Renal cortical epithelial cell (primary cell): ENCODE measurements at regions not wholly inside any gene's neighbourhood (a gene's known extent, or its start where the extent isn't known, plus 50 kb on each side); places are given as distances from the start of the nearest gene placed in this dataset.

Source experiments
- DNase-seq: peaks from one replicate; pipeline ENCODE4 v3.0.0-alpha.2; 2011; ENCODE audit warnings: low read depth

DNA sequence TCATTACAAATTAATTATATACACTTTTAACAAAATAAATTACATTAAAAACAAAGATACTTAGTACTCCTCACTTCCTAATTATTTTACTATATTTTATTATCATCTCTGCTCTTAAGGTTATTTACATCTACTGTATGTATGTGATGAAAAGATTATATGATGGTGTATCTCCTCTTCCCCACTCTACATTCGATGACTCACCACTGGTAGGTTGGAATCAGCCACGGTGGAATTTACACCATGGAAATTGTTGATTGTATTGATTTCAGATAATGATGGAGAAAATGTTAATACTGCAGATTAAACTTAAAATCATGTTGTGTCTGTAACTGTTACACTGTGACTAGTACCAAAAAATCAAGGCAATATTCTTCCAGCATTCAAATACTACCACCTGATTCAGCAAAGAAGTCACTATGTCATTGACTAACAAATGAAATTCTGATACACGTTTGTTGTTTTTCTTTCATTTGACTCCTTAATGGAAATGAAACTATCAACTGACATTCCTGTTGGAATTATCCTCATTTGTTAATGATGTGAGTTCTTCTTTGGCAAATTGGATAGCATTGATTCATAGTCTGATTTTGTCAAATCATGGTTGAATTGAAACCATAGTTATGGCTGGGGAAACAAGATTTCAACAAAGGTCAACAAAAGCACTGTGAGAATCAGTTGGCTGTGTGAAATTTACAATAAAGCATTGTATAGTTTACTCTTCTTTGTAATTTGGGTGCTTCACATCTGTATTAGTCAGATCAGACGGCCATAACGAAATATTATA is 69.0 kb upstream of the NLK start:
- no peak for DNase-seq

DNA sequence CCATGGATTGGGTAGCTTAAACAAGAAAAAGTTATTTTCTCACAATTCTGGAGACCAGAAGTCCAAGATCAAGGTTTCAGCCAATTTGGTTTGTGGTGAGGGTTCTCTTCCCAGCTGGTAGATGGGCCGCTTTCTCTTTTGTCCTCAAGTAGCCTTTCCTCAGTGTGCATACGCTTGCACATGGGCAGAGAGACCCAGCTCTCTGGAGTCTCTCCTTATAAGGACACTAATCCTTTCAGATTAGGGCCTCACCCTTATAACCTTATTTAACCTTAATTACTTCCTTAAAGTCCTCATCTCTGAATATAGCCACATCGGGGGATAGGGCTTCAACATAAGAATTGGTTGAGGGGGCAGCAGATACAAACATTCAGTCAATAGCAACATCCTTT is 68.4 kb upstream of the NLK start:
- no peak for DNase-seq

DNA sequence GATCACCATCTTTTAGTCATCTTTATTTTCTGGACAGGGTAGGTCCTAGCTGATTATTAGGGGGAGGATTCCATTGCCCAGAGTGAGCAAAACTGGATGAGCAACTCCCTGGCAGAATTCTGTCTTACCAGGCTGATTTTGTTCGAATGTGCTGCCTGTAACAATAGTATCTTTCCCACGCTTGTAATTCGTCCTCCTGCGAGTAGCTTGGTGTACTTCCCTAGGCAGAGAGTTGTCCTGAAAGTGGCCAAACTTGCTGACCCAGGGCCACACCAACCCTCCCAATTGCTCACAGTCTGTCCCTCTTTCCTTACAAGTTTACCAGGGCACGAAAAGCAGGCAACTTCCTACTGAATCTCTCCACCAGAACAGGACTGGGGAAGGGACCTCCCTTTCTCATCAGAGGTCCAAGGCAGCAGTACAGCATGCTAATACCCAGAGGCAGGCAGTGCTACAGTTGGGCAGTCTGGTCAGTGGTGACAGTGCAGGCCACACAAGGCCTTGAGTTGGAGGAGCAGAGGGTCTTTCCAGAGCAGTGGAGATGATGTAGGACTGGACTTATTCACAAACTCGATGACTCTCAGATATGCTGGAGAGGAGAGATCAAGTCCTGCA is 67.8 kb upstream of the NLK start:
- DNase-seq: no peak

DNA sequence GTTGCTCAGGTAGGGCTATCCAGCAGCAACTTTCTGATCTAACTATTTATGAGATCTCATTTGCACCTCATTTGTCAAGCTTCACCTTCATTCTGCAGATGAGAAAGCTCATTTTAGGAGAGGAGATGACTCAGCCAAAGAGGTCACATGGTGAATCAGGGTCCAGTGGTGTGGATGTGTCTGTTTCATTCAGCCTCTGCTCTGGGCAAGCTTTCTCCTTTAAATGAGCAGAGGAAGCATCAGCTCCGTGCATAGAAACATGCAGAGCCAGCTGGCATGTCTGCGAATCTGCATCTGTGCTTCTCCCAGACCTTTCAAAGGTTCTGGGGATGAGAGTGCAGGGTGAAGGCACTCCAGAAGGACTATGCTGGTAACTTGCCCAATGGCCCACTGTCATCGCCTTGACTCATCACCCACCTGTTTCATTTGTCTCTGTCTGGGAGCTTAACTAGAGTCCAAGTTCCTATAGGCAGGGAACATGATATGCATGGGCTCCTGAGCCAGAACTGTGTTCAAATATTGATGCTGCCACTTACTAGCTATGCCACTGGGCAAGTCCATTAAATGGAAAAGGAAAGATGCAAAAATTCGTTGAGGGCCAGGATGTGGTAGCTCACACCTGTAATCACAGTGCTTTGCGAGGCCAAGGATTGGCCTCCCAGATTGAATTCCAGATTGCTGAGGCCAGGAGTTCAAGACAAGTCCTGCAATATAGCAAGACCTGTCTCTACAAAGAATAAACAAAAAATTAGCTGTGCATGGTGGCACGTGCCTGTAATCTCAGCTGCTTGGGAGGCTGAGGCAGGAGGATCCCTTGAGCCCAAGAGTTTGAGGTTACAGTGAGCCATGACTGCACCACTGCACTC is 67.1 kb upstream of the NLK start:
- peak; percentile 35 for DNase-seq

DNA sequence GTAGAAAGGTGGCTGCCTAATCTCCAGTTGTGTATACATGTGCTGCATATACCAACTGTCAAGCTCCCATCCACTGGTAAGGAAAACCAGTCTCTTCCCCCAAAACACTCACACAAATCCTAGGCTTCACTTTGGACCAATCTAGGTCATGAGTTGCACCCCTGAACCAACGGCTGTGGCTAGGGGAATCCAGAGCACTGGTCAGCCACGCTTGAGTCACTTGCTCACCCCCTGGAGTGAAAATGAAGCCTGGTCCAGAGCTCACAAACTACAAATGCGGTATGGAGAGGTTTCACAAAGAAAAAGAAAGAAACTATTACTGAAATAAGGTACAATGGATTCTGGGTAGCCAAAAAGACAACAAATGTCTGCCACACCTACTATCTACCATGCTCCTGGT is 66.1 kb upstream of the NLK start:
- DNase-seq: peak; percentile 64

DNA sequence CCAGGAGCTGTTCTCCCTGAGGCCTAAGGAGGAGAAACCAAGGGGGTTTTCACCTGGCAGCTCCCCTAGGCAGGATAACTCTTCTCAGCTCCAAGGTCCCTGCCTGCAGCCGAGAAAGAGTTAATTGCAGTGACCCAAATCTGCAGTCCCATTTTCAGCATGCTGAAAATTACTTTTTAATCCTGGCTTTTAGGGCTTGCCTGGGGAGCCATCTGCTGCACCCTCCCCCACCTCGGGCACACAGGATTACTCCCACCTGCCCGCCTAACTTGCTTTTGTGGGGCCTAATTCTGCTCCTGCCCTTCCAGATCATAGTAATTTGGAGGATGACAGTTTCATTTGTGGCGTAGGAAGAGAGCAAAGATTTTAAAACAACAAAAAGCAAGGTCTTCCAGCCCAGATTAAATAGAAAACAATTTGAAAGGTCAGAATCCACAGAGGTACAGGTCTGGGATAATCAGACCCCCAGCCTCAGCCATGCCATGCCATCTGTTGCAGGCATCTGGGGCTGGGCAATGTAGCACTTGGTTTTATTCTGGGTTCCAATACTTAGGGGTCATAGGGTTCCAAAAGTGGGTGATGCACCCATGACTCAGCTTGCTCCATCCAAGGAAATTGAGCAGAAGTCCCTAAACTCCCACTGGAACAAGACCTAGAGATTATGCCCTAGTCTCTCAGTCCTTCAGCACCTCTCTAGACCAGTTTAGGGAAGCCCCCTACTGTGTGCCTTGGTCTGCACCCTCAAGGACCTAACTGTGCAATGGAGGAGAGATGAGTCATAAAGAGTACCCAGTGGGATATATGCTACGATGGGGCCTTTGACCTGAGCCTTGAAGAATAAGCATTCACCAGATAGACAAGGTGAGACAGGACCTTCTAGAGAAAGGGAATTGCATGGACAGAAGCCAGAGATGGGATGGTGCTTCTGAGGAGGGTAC is 64.5 kb upstream of the NLK start:
- DNase-seq: no peak

DNA sequence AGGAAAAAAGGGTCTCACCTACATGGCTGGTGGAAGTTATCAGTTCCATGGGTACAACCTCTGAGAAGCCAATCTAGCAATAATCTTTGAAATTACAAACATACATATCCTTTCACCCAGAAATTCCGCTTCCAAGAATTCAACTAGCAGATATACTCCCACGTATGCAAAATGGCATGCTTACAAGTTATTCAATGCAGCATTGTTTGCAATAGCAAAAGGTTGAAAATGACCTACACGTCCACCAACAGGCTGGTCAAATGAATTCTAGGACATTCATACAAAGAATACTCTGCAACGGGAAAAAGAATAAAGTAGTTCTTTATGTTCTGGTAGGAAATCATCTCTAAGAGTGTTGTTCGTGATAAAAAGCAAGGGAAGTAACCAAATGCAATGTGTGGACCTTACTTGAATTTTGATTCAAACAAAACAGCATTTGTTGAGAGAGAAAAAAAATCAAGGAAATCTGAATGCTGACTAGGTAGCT is 63.7 kb upstream of the NLK start:
- no peak for DNase-seq

DNA sequence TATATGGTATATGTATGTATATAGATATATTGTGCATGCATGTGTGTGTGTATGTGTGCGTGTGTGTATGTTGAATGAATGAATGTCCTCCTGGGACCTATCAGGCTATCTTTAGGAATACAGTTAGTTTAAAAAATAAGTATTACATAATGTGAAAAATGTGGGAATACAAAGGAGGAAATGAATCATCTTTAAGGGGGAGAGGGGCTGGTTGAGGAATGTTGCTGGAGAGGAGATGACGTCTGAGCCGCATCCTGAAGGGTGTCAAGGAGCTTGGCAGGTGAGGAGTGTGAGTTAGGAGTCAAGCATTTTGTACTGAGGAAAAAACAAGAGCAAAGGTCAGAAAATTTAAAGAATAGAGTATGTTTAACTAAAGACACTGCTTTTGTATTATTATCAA is 62.4 kb upstream of the NLK start:
- peak; percentile 81 for DNase-seq

DNA sequence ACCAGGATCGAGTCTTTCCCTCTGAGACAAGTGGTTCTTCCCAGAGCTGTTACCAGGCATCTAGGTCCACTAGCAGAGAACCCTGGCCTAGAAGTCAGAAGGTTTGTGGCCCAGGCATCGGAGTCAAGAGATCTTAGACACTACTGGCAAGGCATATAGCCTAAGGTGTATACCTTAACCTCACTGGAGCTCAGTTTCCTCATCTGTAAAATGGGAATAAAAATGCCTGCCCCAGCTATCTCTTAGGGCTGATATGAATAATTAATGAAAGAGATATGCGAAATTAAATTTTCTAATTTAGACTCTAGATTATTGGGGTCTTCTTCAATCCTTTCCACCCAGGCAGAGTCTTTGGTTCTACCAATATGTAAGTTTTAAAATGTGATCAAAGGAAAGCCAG is 60.5 kb upstream of the NLK start:
- no peak for DNase-seq

DNA sequence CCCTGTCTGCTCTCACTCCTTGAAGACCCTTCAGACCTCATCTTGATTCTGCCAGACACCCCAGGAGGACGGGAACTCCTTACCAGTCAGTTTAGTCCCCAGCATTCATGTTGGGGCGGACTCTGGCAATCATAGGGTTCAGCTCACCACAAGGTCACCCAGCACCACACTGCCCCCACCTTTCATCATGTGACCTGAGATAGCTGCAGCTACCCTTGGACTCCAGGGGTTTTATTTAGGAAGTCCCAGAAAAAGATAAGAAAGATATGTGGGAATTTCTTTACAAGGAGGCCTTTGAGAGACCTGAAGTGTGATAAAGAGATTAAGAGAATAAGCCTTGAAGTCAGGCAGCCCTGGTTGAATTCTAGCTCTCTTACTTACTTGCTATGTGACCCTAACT is 59.8 kb upstream of the NLK start:
- DNase-seq: no peak

DNA sequence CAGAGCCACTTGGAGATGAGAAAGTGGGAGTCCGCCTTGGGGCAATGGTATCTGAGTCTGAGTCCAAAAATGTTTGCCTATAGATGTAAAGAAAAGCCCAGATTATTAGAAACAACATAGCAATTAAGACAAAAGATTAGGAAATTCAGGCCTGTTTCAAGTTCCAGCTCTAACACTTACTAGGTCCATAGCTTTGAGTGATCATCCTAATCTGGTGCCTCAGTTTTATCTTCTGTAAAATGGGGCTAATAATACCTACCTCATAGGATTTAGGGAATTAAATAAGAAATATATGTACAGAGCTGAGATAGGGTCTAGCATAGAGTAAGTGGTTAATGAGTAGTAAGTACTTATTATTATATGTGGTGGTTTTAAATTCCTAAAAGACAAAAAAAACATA is 58.6 kb upstream of the NLK start:
- DNase-seq: no peak

DNA sequence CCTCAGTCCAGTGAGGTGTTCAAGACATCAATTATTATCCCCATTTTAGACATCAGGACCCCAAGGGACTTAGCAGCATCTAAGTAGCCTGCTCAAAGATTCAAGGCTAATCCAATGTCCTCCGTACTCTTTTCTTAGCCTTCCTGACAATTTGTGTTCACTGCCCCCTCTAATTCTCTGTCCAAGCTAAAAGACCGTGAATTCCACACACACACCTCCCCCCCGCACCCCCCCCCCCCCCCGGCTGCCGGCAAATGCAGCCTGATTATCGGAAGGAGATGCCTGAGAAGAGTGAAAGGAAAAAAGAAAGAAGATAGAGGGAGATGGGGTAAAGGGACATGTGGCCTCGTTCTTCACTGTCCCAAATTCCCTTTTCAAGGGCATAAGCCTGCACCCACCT is 58.1 kb upstream of the NLK start:
- no peak for DNase-seq

DNA sequence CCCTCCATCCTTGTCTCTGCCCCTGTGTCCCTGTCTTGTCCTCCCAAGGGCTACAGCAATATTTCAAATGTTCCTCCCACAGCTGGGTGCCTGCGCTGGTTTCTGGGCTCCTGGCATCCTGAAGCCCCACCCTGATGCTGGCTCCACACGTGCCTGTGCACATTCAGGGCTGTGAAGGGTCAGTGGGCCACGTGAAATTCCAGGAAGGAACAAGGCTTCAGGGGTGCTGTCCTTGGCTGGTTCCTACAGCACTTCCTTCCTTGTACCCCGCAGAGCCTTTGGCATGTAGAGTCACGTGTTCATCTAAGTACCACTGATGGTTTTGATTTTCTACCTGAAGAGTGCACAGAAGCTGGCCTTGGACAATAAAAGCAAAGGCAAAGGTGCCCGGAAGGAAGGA is 57.7 kb upstream of the NLK start:
- DNase-seq: no peak

DNA sequence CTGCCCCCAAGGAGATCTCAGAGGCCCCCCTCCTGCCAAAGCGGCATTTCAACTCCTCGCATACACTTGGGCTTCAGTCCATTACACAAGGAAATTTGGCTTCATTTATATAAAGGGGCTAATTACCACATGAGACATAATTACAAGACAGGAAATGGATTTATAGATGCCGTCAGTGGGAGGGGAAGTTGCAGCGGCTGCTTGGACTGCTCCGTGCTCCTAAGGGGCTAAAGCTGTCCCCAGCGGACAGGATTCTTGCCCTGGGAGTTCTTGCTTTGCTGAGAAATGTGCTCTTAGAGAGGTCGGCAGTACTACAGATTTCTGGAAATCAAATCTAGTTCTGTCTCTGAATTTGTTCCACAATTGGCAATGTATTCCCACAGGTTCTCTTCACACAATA is 57.2 kb upstream of the NLK start:
- DNase-seq: no peak

DNA sequence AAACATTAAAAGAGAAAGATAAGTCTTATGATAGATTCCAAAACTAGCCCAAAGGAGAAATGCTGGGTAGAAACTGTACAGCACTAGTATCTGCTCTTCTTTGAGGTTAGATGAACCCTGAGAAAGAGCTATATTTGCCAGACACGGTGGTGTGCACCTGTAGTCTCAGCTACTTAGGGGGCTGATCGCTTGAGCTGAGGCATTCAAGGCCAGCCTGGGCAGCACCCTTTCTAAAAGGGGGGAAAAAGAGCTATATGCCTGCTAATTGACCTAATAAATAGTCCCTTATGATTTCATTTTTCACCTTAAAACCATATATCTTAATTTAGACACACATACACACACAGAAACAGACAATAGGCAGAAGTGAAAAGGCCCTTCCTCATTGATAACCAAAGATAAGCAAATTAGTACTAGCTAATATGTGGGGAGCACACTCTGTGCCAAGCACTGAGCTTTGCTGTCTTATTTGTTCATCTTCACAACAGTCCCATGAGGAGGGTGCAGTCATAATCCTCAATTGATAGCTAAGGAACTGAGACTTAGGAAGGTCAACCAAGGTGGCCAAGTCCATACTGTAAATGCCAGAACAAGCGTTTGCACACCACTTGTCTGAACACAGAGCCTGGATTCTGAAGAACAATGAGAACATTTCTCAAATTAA is 56.6 kb upstream of the NLK start:
- DNase-seq: no peak

DNA sequence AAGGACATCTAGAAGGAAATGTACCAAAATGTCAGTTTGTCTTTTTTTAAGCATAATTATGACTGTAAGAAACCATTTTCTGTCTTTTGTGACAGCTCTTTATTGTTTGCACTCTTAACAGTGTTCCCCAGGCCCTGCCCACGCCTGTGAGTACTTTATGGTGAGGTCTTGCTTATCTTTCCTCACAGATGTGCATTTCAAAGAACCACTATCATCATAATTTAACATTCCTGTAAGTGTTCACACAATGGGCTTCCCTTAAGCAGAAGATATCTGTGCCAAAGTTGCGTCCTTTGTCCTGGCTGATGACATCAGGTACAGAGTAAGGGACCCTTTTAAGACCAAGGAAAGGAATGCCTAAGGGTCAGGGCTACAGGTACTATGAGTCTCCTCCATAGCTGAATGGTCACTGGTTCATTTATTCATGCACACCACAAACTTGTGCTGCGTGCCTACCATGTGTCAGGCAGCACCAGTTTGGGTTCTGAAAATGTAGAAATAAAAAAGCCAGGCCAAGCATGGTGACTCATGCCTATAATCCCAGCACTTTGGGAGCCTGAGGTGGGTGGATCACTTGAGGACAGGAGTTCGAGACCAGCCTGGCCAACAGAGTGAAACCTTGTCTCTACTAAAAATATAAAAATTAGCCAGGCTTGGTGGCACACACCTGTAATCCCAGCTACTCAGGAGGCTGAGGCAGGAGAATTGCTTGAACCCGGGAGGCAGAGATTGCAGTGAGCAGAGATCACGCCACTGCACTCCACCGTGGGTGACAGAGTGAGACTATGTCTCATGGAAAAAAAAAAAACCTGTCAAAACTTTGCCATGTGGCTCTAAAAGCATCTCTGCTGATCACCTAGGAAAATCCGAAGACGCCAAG is 55.4 kb upstream of the NLK start:
- peak; percentile 66 for DNase-seq

DNA sequence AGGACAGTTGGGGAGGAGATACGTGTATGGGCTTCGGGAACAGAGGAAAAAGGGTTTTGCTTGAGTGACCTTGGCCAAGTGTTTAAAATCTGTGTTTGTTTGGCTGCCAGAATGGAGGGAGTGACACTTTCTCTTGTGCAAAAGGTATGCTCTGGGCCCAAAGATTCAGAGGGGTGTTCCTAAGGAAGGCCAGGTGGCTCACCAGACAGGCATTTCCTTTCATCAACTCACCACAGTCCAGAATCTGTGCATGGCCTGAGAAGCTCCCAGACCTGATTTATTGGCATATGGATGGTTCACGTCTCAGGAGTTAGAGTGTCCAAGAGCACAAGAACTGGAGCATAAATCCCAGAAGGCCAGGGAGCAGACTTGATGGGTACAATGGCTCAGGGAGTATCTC is 53.4 kb upstream of the NLK start:
- DNase-seq: peak; percentile 62

DNA sequence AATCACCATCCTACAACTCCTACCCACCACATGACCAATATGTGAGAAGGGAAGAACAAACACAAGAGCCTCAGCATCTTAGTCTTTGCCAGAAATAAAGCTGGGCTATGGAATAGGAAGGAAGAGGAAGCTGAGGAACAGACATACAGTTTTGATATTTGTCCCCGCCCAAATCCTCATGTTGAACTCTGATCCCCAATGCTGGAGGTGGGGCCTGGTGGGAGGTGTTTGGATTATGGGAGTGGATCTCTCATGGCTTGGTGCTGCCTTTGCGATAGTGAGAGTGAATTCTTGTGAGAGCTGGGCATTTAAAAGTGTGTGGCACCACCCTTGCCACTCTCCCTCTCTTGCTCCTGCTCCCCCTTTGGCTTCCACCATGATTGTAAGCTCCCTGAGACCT is 52.4 kb upstream of the NLK start:
- DNase-seq: no peak

DNA sequence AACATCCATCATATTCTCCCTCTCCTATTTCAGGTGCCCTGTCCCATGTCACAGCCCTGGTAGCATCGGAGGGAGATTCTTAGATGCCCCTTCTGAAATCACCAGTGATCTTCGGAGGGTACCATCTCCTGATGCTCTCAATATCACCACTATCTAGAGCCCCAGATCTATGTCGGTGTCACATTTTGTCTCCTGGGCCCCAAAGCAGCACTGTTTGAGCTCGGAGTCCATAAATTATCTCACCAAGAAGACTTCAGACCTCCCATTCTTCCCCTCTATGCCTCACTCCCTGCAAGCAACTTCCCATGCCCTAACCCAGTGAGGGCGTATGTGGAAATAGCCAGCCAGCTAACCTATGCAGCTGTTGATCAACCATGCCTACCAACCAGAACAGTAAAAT is 51.5 kb upstream of the NLK start:
- no peak for DNase-seq

DNA sequence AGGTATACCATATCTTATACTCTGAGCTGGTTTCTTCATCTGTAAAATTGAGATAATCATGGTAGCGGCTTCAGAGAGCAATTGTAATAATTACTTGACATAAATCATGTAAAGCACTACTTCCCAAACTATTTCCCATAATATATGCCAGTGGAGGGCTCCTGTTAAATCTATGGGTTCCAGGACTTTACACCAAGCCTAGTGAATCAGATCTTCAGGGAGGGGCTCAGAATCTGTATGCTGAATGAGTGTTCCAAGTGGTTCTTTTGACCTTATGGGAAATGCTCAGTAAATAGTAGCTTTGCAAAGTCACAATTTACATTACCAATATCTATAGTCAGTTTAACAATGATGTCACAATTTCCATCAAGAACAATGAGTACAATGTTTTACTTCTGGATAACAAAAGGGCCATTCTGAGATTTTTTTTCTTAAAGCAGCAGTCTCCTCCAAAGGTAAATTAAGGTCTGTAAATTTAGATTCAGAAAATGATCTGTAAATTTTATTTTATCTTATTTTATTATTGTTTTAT is 50.9 kb upstream of the NLK start:
- no peak for DNase-seq
